MCF 10A (cell line): ENCODE measurements at regions not wholly inside any gene's neighbourhood (a gene's known extent, or its start where the extent isn't known, plus 50 kb on each side); places are given as distances from the start of the nearest gene placed in this dataset.

ENCODE experiments used
- BruUV-seq: library from RNA; stranded (reverse); fragments of 400-500 nt; replicated peaks from 2 replicates; lab custom pipeline; 2021; lab: Mats Ljungman, UMichigan
- CTCF ChIA-PET: fragments of 300-600 bp; sonication (Branson Sonifier 250); formaldehyde crosslinking; extraction: SDS; loops from one replicate; lab custom pipeline; 2021; ENCODE audit warnings: antibody characterized with exemption, inconsistent platforms; lab: Yijun Ruan, JAX
- POLR2A ChIA-PET: fragments of 300-600, 350-650 bp; sonication (Branson Sonifier 250); formaldehyde crosslinking; extraction: SDS; loops from one replicate; lab custom pipeline; 2020; ENCODE audit warnings: antibody characterized with exemption, inconsistent platforms; lab: Yijun Ruan, JAX
- DNase-seq: peaks from one replicate; pipeline ENCODE4 v3.0.0-alpha.2; 2018; ENCODE audit not compliant: unreplicated experiment
- H3K27ac Mint-ChIP-seq: one replicate; pipeline ENCODE4 v1.8.0; 2022; ENCODE audit warnings: mild to moderate bottlenecking, low read depth, mixed read lengths; ENCODE audit not compliant: unreplicated experiment
- H3K27me3 Mint-ChIP-seq: one replicate; pipeline ENCODE4 v1.8.0; 2022; ENCODE audit warnings: mixed read lengths; ENCODE audit not compliant: insufficient read depth, unreplicated experiment
- H3K36me3 Mint-ChIP-seq: one replicate; pipeline ENCODE4 v1.8.0; 2022; ENCODE audit warnings: mild to moderate bottlenecking, moderate library complexity, mixed read lengths; ENCODE audit not compliant: insufficient read depth, unreplicated experiment
- H3K4me1 Mint-ChIP-seq: one replicate; pipeline ENCODE4 v1.8.0; 2022; ENCODE audit warnings: mixed read lengths; ENCODE audit not compliant: insufficient read depth, unreplicated experiment
- H3K4me3 Mint-ChIP-seq: one replicate; pipeline ENCODE4 v1.8.0; 2022; ENCODE audit warnings: mild to moderate bottlenecking, moderate library complexity, mixed read lengths; ENCODE audit not compliant: unreplicated experiment
- H3K9me3 Mint-ChIP-seq: one replicate; pipeline ENCODE4 v1.8.0; 2022; ENCODE audit warnings: mixed read lengths; ENCODE audit not compliant: unreplicated experiment
- CTCF ChIP-seq: fragments of 200-600 bp; IDR thresholded peaks from one replicate; pipeline ENCODE4 v1.8.0; 2022; ENCODE audit warnings: antibody characterized with exemption, mild to moderate bottlenecking; ENCODE audit not compliant: unreplicated experiment
- intact Hi-C: fragments of 100-400 bp; cut with micrococcal nuclease; formaldehyde crosslinking; loops from 2 replicates; pipeline ENCODE4 v1.14.1; 2022

- ChIA-PET POLR2A (no interaction called here), CTCF (interaction anchor here (1.0 to 1.3 kb wide), 3 partner anchors 9 to 10 kb away, joined by 3 read pairs; no protein-coding TSS in a partner anchor)
- no peak overlapping the region for H3K4me3 Mint-ChIP-seq
- no peak for DNase-seq
- H3K4me1 Mint-ChIP-seq, result no peaks in the 10 kb centered on the region
- no peak for TF ChIP-seq CTCF
- H3K27me3 Mint-ChIP-seq, result no peaks in the 10 kb centered on the region
- H3K36me3 Mint-ChIP-seq, result no peaks in the 10 kb centered on the region
- no TSS peak for BruUV-seq
- H3K27ac Mint-ChIP-seq, result no peak overlapping the region
- intact Hi-C loops, result no loop called here
- no peaks in the 10 kb centered on the region for H3K9me3 Mint-ChIP-seq
Observed at GRCh38 chr3:82505079-82505756, 743.8 kb upstream of the GBE1 start.

- Mint-ChIP-seq H3K36me3 (no peaks in the 10 kb centered on the region), H3K9me3 (no peaks in the 10 kb centered on the region), H3K27me3 (no peaks in the 10 kb centered on the region), H3K27ac (no peak overlapping the region), H3K4me1 (no peaks in the 10 kb centered on the region), H3K4me3 (no peak overlapping the region)
- CTCF ChIA-PET, result interaction anchor here (0.6 kb wide), 1 partner anchor 14 kb away, joined by 3 read pairs; no protein-coding TSS in a partner anchor
- BruUV-seq, result no TSS peak
- no peak for DNase-seq
- TF ChIP-seq CTCF, result no peak
- intact Hi-C loops, result loop anchor here (5.0 kb wide), 1 partner anchor 1024 kb away; no protein-coding TSS in a partner anchor
- POLR2A ChIA-PET, result no interaction called here
Observed at GRCh38 chr3:82498186-82498585, 736.7 kb upstream of the GBE1 start.

DNA sequence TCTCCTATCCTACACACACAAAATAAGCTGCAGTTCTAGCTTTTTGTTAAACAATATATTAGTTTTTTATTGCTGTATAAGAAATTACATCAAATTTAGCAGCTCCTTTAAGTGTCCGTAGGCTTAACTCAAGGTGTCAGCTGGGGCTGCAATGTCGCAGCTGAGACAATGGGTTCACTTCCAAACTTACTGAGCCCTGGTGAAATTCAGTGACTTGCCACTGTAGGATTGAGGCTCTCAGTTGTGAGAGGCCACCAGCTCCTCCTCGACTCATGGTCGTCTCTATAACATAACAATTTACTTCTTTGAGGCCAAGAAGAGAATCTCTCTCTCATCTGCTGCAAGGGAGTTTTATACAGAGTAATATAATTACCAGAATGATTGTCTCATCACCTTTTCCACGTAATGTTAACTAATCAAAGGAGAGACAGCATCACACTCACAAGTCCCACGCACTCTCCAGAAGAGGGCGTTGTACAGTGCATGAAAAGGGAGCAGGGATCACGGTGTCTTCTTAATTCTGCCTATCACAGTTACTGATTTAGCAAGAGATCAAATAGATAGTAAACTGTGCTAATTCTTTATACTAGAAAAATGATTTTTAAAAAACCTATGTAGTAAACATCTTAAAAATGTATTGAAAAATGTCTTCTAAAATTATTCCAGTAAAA, 735.6 kb upstream of the GBE1 start:
- TF ChIP-seq CTCF, result peak; percentile 11
- H3K27ac Mint-ChIP-seq, result no peak overlapping the region
- POLR2A ChIA-PET, result no interaction called here
- H3K36me3 Mint-ChIP-seq, result no peaks in the 10 kb centered on the region
- no peaks in the 10 kb centered on the region for H3K4me1 Mint-ChIP-seq
- no peaks in the 10 kb centered on the region for H3K9me3 Mint-ChIP-seq
- intact Hi-C loops, result loop anchor here (5.0 kb wide), 1 partner anchor 1025 kb away; no protein-coding TSS in a partner anchor
- H3K4me3 Mint-ChIP-seq, result no peak overlapping the region
- no peaks in the 10 kb centered on the region for H3K27me3 Mint-ChIP-seq
- peak; percentile 54 for DNase-seq
- no TSS peak for BruUV-seq
- CTCF ChIA-PET, result interaction anchor here (0.5 to 0.9 kb wide), 5 partner anchors 9 to 209 kb away, joined by 3 to 4 read pairs (median 4); no protein-coding TSS in a partner anchor

- POLR2A ChIA-PET, result no interaction called here
- no TSS peak for BruUV-seq
- no peak overlapping the region for H3K4me3 Mint-ChIP-seq
- H3K9me3 Mint-ChIP-seq, result no peaks in the 10 kb centered on the region
- intact Hi-C loops, result loop anchor here (5.0 kb wide), 1 partner anchor 1027 kb away; no protein-coding TSS in a partner anchor
- DNase-seq, result no peak
- CTCF ChIA-PET, result interaction anchor here (1.4 kb wide), 1 partner anchor 10 kb away, joined by 3 read pairs; no protein-coding TSS in a partner anchor
- H3K27me3 Mint-ChIP-seq, result no peaks in the 10 kb centered on the region
- no peak overlapping the region for H3K27ac Mint-ChIP-seq
- H3K36me3 Mint-ChIP-seq, result no peaks in the 10 kb centered on the region
- H3K4me1 Mint-ChIP-seq, result no peaks in the 10 kb centered on the region
- TF ChIP-seq CTCF, result no peak
Observed at GRCh38 chr3:82495655-82496054, 734.2 kb upstream of the GBE1 start.
